SK-N-SH treated with all-trans-retinoic acid at 6 μM for 48 hours (cell line): ENCODE measurements at regions not wholly inside any gene's neighbourhood (a gene's known extent, or its start where the extent isn't known, plus 50 kb on each side); places are given as distances from the start of the nearest gene placed in this dataset.

ENCODE experiments used
- ATAC-seq: fragments of 200-7000 bp; cut with Tn5 transposase; 3 replicates; pipeline ENCODE4 v1.9.1; 2020; ENCODE audit warnings: mild to moderate bottlenecking, moderate library complexity
- ARNTL ChIP-seq: fragments of 450-650 bp; formaldehyde crosslinking; IDR thresholded peaks from 2 replicates; pipeline ENCODE4 v1.5.0; 2020; ENCODE audit warnings: low read depth, mild to moderate bottlenecking, moderate library complexity, borderline replicate concordance
- BACH2 ChIP-seq: fragments of 250-450 bp; sonication (Bioruptor Pico); IDR thresholded peaks from 2 replicates; pipeline ENCODE4 v1.9.0; 2021; ENCODE audit warnings: mild to moderate bottlenecking, borderline replicate concordance
- CREB5 ChIP-seq: fragments of 250-450 bp; sonication (Bioruptor Pico); IDR thresholded peaks from 2 replicates; pipeline ENCODE4 v1.5.1; 2020; ENCODE audit warnings: low read depth, mild to moderate bottlenecking, moderate library complexity
- CSDC2 ChIP-seq: fragments of 250-450 bp; sonication (Bioruptor Pico); IDR thresholded peaks from 2 replicates; pipeline ENCODE4 v1.5.0; 2020; ENCODE audit warnings: mild to moderate bottlenecking, moderate library complexity
- CSRNP3 ChIP-seq: fragments of 250-450 bp; sonication (Bioruptor Pico); IDR thresholded peaks from 2 replicates; pipeline ENCODE4 v1.5.1; 2021; ENCODE audit warnings: mild to moderate bottlenecking, moderate library complexity
- ESRRG ChIP-seq: fragments of 250-450 bp; sonication (Bioruptor Pico); IDR thresholded peaks from 2 replicates; pipeline ENCODE4 v1.6.1; 2021; ENCODE audit warnings: mild to moderate bottlenecking
- ISL1 ChIP-seq: fragments of 250-450 bp; sonication (Bioruptor Pico); IDR thresholded peaks from 2 replicates; pipeline ENCODE4 v2.1.2; 2022; ENCODE audit warnings: mild to moderate bottlenecking, moderate library complexity
- OSR1 ChIP-seq: fragments of 250-450 bp; sonication (Bioruptor Pico); IDR thresholded peaks from 2 replicates; pipeline ENCODE4 v1.8.0; 2022; ENCODE audit warnings: moderate library complexity, mild to moderate bottlenecking, inconsistent platforms
- PATZ1 ChIP-seq: fragments of 250-450 bp; sonication (Bioruptor Pico); IDR thresholded peaks from 2 replicates; pipeline ENCODE4 v1.8.0; 2020; ENCODE audit warnings: mild to moderate bottlenecking, moderate library complexity, borderline replicate concordance
- POU6F1 ChIP-seq: fragments of 250-450 bp; sonication (Bioruptor Pico); IDR thresholded peaks from 2 replicates; pipeline ENCODE4 v1.8.0; 2021; ENCODE audit warnings: low read depth, mild to moderate bottlenecking, moderate library complexity, borderline replicate concordance
- PPARA ChIP-seq: fragments of 250-450 bp; sonication (Bioruptor Pico); IDR thresholded peaks from 2 replicates; pipeline ENCODE4 v1.5.0; 2020; ENCODE audit warnings: mild to moderate bottlenecking, borderline replicate concordance
- RARB ChIP-seq: fragments of 250-450 bp; sonication (Bioruptor Pico); IDR thresholded peaks from 2 replicates; pipeline ENCODE4 v1.8.0; 2021; ENCODE audit warnings: mild to moderate bottlenecking, moderate library complexity
- SNAI2 ChIP-seq: fragments of 250-450 bp; sonication (Bioruptor Pico); IDR thresholded peaks from 2 replicates; pipeline ENCODE4 v1.5.0; 2020; ENCODE audit warnings: mild to moderate bottlenecking, moderate library complexity
- TCF4 ChIP-seq: fragments of 250-450 bp; sonication (Bioruptor Pico); IDR thresholded peaks from 2 replicates; pipeline ENCODE4 v1.8.0; 2021; ENCODE audit warnings: mild to moderate bottlenecking, moderate library complexity, borderline replicate concordance
- TOX ChIP-seq: fragments of 250-450 bp; sonication (Bioruptor Pico); IDR thresholded peaks from 2 replicates; pipeline ENCODE4 v1.8.0; 2021; ENCODE audit warnings: mild to moderate bottlenecking, moderate library complexity, borderline replicate concordance
- TSHZ2 ChIP-seq: fragments of 250-450 bp; sonication (Bioruptor Pico); IDR thresholded peaks from 2 replicates; pipeline ENCODE4 v1.5.0; 2020; ENCODE audit warnings: mild to moderate bottlenecking, moderate library complexity
- ZC3H10 ChIP-seq: fragments of 250-450 bp; sonication (Bioruptor Pico); IDR thresholded peaks from 2 replicates; pipeline ENCODE4 v1.5.1; 2021; ENCODE audit warnings: mild to moderate bottlenecking, moderate library complexity
- ZFP3 ChIP-seq: fragments of 250-450 bp; sonication (Bioruptor Pico); IDR thresholded peaks from 2 replicates; pipeline ENCODE4 v1.5.0; 2020; ENCODE audit warnings: mild to moderate bottlenecking, moderate library complexity
- ZFP30 ChIP-seq: fragments of 450-650 bp; formaldehyde crosslinking; IDR thresholded peaks from 2 replicates; pipeline ENCODE4 v1.5.0; 2022; ENCODE audit warnings: mild to moderate bottlenecking, moderate library complexity
- ZNF565 ChIP-seq: fragments of 450-650 bp; formaldehyde crosslinking; conservative IDR thresholded peaks from 2 replicates; pipeline ENCODE4 v1.5.0; 2020; ENCODE audit warnings: low read depth, mild to moderate bottlenecking, moderate library complexity
- ZNF70 ChIP-seq: fragments of 450-650 bp; formaldehyde crosslinking; IDR thresholded peaks from 2 replicates; pipeline ENCODE4 v1.5.0; 2020; ENCODE audit warnings: mild to moderate bottlenecking, moderate library complexity
- ZNF8 ChIP-seq: fragments of 450-650 bp; formaldehyde crosslinking; IDR thresholded peaks from 2 replicates; pipeline ENCODE4 v1.5.0; 2020; ENCODE audit warnings: mild to moderate bottlenecking, moderate library complexity

DNA sequence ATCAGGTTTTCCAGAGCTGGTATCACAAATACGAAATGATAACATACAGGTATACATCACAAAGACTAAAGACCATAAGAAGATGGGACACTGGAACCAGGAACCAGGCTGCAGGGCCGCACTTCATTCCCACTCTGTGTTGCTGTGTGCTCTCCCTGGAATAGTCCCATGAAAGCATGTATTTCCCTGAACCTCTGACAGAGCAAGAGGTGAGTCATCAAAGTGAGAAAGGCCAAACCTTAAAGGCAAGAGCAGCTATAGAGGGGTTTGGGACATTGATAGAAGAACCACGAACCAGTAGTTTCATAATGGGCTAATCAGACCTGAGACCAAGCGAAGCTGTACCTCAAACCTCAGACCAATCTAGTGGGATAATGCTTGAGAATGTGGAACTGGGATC, 283.0 kb upstream of the PRKD1 start:
- TF ChIP-seq CREB5 (CRISPR knock-in tag): no peak
- TF ChIP-seq ZNF70 (CRISPR knock-in tag): no peak
- ATAC-seq: peak; percentile 59; the same call in 2 of the 3 replicates

GRCh38 chr14:30211326-30211725, 283.7 kb upstream of the PRKD1 start:
- no peak for TF ChIP-seq TOX (CRISPR knock-in tag)
- TF ChIP-seq ESRRG: no peak
- TF ChIP-seq TCF4 (CRISPR knock-in tag): no peak
- TF ChIP-seq RARB (CRISPR knock-in tag): no peak
- TF ChIP-seq ZFP30 (CRISPR knock-in tag): no peak
- peak; percentile 18; the same call in 1 of the 3 replicates for ATAC-seq

- no peak for ATAC-seq
- TF ChIP-seq ZNF565 (CRISPR knock-in tag) (no peak), CSDC2 (CRISPR knock-in tag) (no peak), ISL1 (no peak), ZFP30 (CRISPR knock-in tag) (no peak), ARNTL (no peak), CSRNP3 (CRISPR knock-in tag) (no peak), ZFP3 (CRISPR knock-in tag) (no peak), SNAI2 (no peak), OSR1 (no peak), TCF4 (CRISPR knock-in tag) (no peak), TOX (CRISPR knock-in tag) (no peak), ESRRG (no peak), BACH2 (CRISPR knock-in tag) (no peak), PPARA (no peak), ZNF70 (CRISPR knock-in tag) (no peak), PATZ1 (CRISPR knock-in tag) (no peak), ZC3H10 (CRISPR knock-in tag) (no peak), CREB5 (CRISPR knock-in tag) (no peak), POU6F1 (CRISPR knock-in tag) (no peak), ZNF8 (CRISPR knock-in tag) (no peak)
These were observed 286.4 kb upstream of the PRKD1 start for GRCh38 chr14:30214014-30214413.

- ATAC-seq: peak; percentile 88
- no peak for TF ChIP-seq RARB (CRISPR knock-in tag)
- no peak for TF ChIP-seq POU6F1 (CRISPR knock-in tag)
- no peak for TF ChIP-seq ISL1
- no peak for TF ChIP-seq TSHZ2 (CRISPR knock-in tag)
- no peak for TF ChIP-seq SNAI2
- no peak for TF ChIP-seq CREB5 (CRISPR knock-in tag)
- TF ChIP-seq BACH2 (CRISPR knock-in tag): no peak
These were observed 286.9 kb upstream of the PRKD1 start for GRCh38 chr14:30214461-30215090.
